ENCODE measurements at regions not wholly inside any gene's neighbourhood (a gene's known extent, or its start where the extent isn't known, plus 50 kb on each side); places are given as distances from the start of the nearest gene placed in this dataset.

DNA sequence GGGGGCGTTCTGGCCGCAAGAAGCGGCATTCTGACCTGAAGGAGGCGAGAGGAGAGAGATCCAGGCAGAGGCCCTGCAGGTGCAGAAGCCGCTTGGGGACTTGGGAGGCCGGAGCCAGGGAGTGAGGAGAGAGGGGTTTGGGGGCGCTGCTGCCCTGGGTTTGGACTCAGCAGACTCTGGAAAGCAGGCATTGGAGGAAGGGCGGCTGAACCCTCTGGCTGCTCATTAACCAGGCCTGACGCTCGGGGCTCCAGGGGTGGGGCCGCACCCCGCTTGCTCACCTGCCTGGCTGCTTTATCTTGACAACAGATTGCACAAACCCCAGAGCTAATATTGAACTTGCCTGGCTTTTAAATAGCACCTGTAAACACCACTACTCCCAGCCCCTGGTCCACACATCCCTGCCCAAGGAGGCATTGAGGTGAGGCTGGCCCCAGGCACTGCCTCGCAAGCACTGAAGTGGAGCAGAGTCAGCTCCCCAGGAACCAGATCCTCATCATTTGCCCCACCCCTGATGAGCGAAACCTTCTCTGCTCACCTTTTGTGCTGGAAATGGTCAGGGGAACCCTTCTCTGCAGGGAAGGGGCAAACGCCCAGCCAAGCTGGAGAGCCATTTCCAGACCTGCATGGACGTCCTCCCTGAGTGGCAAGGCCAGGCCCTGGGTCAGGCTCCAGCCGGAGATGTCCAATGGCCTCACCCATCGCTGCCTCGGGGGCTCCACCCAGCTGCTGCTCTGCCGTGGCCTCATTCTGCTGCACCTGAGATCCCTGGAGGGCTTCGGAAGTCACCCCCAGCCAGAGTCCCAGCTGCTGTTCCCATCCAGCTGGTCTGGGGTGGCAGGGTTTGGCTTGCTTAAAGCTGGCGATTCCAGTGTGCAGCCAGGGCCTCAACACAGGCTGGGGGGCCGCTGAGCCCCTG lies 190.2 kb upstream of the GSE1 start:
- H3K4me3 ChIP-seq (ENCODE audit: low read depth, low read length): no peak overlapping the region
- TF ChIP-seq, protein P1, sequence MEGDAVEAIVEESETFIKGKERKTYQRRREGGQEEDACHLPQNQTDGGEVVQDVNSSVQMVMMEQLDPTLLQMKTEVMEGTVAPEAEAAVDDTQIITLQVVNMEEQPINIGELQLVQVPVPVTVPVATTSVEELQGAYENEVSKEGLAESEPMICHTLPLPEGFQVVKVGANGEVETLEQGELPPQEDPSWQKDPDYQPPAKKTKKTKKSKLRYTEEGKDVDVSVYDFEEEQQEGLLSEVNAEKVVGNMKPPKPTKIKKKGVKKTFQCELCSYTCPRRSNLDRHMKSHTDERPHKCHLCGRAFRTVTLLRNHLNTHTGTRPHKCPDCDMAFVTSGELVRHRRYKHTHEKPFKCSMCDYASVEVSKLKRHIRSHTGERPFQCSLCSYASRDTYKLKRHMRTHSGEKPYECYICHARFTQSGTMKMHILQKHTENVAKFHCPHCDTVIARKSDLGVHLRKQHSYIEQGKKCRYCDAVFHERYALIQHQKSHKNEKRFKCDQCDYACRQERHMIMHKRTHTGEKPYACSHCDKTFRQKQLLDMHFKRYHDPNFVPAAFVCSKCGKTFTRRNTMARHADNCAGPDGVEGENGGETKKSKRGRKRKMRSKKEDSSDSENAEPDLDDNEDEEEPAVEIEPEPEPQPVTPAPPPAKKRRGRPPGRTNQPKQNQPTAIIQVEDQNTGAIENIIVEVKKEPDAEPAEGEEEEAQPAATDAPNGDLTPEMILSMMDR (IDR thresholded peaks at IDR 0.05; ENCODE audit: low read depth, low read length, missing control alignments): no peak
- no peak for DNase-seq
- no peaks in the 10 kb centered on the region for H3K36me3 ChIP-seq (replicated peaks)
- in situ Hi-C loops (cut with HindIII; ENCODE audit: low pct_ligation_motif_present, low sequenced_read_pairs): no loop called here
- H3K27me3 ChIP-seq (replicated peaks): no peaks in the 10 kb centered on the region
- H3K27ac ChIP-seq: no peak overlapping the region

DNA sequence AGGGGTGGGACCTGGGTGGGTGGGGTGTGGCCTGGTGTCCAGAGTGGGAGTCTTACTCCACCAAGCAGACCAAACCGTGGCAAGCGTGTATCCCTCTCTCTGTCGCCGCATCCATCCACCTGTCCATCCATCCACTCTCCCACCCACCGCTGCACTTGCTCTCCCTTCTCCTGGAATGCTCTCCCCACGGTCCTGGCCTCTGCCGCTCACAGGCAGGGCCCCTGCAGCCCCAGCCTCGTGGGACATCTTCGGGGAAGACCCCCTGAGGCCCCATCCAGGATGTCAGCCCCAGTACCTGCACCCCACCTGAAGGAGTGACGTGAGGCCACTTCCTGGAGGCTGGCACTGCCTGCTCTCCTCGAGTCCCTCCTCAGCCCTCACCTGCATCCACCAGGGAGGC lies 189.5 kb upstream of the GSE1 start:
- DNase-seq: no peak
- in situ Hi-C loops (cut with HindIII; ENCODE audit: low pct_ligation_motif_present, low sequenced_read_pairs): no loop called here
- Histone ChIP-seq H3K27ac (no peak overlapping the region), H3K4me3 (ENCODE audit: low read depth, low read length) (no peak overlapping the region), H3K27me3 (replicated peaks) (no peaks in the 10 kb centered on the region), H3K36me3 (replicated peaks) (no peaks in the 10 kb centered on the region)
- TF ChIP-seq, protein P1 (IDR thresholded peaks at IDR 0.05; ENCODE audit: low read depth, low read length, missing control alignments): no peak

DNA sequence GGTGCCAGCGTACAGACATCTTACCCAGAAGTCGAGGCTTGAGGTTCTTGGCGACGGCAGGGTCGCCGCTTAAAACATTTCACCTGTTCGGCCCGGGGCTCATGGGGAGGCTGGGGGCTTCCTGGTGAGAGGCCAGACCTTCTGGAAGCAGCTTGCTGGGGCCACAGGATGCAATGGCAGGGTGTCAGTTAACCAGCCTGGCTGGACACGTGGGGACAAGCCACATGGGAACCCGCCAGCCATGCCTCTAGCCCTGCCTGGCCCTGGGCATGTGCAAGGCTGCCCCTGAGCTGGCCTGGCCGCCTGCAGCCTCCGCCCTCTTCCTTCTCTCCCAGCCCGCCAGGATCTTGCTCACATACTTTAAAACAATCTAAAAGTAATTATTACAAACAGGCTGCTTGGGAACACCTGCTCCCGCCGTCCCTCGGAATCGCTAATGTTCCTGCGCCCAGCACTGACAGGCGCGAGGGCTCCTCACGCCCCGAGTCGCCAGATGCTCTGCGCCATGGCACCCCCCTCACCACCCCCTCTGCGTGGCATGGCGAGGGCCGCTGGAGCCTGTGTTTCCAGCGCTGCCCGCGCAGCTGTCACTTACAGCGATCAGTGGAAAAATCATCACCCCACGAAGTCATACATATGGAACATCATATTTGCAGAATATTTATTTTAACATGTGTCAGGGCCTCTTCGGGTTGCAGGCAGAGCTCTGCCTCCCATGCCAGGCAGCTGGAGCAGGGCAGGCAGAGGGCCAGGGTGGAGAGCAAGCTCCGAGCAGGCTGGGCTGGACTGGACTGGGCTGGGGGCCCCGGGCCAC lies 188.7 kb upstream of the GSE1 start:
- H3K27me3 ChIP-seq (replicated peaks): no peaks in the 10 kb centered on the region
- no peaks in the 10 kb centered on the region for H3K36me3 ChIP-seq (replicated peaks)
- no peak overlapping the region for H3K27ac ChIP-seq
- TF ChIP-seq, protein P1 (IDR thresholded peaks at IDR 0.05; ENCODE audit: low read depth, low read length, missing control alignments): no peak
- H3K4me3 ChIP-seq (ENCODE audit: low read depth, low read length): no peak overlapping the region
- DNase-seq: no peak
- in situ Hi-C loops (cut with HindIII; ENCODE audit: low pct_ligation_motif_present, low sequenced_read_pairs): no loop called here

DNA sequence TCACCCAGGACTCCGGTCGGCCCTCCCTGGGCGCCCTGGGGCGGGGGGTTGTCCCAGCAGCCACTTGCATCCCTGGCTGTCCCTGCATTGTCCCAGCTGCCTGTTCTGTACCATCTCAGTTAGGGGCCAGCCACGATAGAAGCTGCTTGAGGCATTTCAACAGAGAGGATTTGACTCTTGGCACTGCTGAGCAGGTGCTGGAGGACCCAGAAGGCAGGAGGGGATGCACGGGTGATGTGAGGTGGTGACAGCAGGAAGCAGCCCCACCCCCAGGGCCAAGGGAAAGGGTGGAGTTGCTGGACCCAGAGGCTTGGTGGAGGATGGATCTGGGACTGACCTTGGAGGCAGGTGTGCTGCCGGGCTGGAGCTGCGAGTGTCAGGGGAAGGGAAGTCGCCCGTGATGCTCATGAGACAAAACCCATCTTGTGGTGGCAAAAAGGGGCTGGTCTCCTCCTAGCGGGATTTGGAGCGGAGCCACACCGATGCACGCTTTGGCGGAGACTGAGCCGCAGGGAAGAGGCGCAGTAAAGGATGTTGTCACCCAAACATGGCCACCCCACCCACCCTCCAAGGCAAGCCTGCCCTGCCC lies 188.0 kb upstream of the GSE1 start:
- H3K27me3 ChIP-seq (replicated peaks): no peaks in the 10 kb centered on the region
- no peak for DNase-seq
- H3K36me3 ChIP-seq (replicated peaks): no peaks in the 10 kb centered on the region
- in situ Hi-C loops (cut with HindIII; ENCODE audit: low pct_ligation_motif_present, low sequenced_read_pairs): no loop called here
- H3K27ac ChIP-seq: no peak overlapping the region
- TF ChIP-seq, protein P1 (IDR thresholded peaks at IDR 0.05; ENCODE audit: low read depth, low read length, missing control alignments): no peak
- H3K4me3 ChIP-seq (ENCODE audit: low read depth, low read length): no peak overlapping the region

DNA sequence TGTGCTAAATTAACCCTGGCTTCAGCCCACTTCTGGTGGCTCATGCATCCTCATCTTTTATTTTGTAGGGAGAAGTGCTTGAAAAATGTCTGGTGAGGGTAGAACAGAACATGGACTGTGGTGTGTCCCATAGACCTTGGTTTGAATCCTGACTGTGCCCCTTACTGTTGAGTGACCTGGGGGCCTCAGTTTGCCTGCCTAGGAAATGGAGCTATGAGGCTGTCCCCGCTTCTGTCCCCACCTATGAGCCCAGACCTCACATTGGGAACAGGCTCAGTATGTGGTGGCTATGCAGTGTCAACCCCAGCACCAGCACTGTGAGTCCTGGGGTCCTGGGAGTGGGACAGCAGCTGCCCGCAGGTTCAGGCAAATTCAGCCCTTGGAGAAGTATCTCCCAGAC lies 186.3 kb upstream of the GSE1 start:
- in situ Hi-C loops (cut with HindIII; ENCODE audit: low pct_ligation_motif_present, low sequenced_read_pairs): no loop called here
- no peak for DNase-seq
- H3K27me3 ChIP-seq (replicated peaks): no peaks in the 10 kb centered on the region

More for the DNA sequence above, 186.3 kb upstream of the GSE1 start:
- no peak overlapping the region for H3K27ac ChIP-seq
- no peak overlapping the region for H3K4me3 ChIP-seq (ENCODE audit: low read depth, low read length)
- H3K36me3 ChIP-seq (replicated peaks): no peaks in the 10 kb centered on the region
- TF ChIP-seq, protein P1 (IDR thresholded peaks at IDR 0.05; ENCODE audit: low read depth, low read length, missing control alignments): no peak
